Pulmonary artery endothelial cell (primary cell): ENCODE measurements at regions not wholly inside any gene's neighbourhood (a gene's known extent, or its start where the extent isn't known, plus 50 kb on each side); places are given as distances from the start of the nearest gene placed in this dataset.
"Not testable (repeated sequence)": the region's sequence is repeated elsewhere in the genome, so short reads cannot be mapped to it uniquely, and the experiment has no call there.

Experiments
- DNase-seq: peaks from one replicate; pipeline ENCODE4 v3.0.0-alpha.2; 2011; ENCODE audit warnings: low read depth, low spot score

GRCh38 chr22:45061332-45061731 is 51.5 kb upstream of the PHF21B start:
- DNase-seq: no peak

- DNase-seq: no peak
Measured at GRCh38 chr22:45064313-45065278, 54.8 kb upstream of the PHF21B start.

DNA sequence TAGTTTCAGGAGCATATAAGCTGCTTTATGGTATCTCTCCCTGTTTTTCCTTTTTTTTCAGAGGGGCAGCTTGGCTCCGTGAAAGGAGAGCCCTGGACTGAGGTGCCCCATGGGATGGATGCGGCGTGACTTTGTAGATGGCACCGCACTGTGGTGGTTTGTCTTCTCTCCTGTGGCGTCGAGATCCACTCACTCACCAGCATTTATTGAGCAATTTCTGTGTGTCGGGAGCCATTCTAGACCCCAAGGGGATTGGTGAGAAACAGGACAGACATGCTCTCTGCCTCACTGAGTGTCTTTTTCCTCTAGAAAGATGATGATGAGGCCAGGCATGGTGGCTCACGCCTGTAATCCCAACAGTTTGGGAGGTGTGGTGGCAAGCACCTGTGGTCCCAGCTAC is 55.9 kb upstream of the PHF21B start:
- DNase-seq: no peak

GRCh38 chr22:45067731-45068130 is 57.9 kb upstream of the PHF21B start:
- DNase-seq: no peak

DNA sequence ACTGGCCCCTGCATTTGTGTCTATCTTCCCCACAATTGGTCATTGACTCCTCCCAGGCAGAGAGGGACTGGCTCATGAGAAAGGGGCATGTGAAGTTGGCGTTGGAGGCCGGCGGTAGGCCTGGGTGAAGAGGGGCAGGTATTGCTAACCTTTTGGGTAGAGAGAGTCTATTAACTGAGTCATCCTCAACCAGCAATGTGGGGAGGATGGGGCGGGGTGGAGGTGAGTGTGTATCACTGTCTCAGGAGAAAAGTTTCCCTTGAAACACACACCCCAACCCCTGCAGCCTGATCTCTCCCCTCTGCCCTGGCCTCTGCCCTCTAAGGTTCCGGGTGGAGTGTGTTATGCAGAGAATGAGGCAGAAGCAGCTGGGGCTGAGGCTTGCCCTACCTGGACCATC is 60.1 kb upstream of the PHF21B start:
- no peak for DNase-seq

- no peak for DNase-seq
Measured at GRCh38 chr22:45071618-45072017, 61.8 kb upstream of the PHF21B start.

GRCh38 chr22:45072322-45072903 is 62.6 kb upstream of the PHF21B start:
- DNase-seq: no peak

DNA sequence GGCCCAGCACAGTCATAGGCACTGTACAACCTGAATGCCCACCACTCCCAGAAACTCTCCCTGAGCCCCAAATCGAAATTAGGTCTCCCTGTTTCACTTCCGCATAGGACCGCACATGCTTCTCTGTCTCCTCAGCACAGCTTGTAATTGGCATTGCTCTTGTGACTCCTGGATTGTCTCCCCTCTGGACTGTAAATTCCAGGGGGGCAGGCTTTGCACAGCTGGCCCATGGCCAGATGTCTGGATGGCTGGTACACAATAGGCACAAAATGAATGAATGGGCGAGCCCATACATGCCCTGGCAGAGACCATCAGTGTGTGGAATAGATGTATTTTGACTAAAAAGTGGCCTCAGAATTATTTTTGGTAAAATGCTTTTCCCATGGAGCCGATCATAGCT is 63.3 kb upstream of the PHF21B start:
- no peak for DNase-seq

DNA sequence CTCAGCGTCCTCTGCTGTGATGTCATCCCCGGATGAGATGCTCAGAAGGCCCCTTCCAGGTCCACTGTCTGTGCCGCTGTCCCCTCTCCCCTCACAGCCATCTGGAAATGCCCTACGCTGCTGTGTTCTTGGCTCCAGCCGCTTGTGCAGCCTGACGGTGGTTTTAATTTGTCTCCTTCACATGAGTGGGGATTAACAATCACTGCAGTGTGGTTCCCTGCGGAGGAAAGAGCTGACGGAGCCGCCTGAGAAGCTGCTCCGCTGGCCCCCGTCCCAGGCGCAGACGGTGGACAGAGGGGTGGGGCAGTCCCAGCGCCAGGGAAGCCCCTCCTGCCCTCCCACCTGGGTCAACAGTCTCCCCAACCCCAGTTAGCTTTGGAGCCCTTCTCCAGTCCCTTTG is 67.5 kb upstream of the PHF21B start:
- no peak for DNase-seq

DNA sequence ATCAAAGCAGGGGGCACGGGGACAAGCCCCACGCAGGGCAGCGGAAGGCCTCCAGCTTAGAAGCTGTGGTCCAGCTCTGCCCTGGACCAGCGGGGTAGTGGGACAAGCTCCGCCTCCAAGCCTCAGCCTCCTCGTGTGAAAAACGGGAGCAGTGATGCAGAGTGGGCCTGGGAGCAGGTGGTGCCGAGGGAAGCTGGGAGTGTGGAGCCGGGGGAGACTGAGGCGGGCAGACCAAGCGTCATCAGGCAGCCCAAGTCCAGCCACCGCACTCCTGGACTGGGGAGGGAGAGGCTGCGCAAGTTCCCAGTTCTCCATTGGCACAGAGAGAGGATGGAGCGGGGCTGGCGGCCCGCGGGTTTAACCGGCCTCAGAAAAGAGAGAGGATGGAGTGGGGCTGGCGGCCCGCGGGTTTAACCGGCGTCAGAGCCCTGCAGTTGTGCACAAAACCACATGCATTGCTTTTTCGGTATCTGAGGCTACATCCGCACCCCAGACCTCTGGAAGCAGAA is 68.1 kb upstream of the PHF21B start:
- DNase-seq: no peak

- DNase-seq: no peak
Measured at GRCh38 chr22:45082795-45083194, 73.0 kb upstream of the PHF21B start.

DNA sequence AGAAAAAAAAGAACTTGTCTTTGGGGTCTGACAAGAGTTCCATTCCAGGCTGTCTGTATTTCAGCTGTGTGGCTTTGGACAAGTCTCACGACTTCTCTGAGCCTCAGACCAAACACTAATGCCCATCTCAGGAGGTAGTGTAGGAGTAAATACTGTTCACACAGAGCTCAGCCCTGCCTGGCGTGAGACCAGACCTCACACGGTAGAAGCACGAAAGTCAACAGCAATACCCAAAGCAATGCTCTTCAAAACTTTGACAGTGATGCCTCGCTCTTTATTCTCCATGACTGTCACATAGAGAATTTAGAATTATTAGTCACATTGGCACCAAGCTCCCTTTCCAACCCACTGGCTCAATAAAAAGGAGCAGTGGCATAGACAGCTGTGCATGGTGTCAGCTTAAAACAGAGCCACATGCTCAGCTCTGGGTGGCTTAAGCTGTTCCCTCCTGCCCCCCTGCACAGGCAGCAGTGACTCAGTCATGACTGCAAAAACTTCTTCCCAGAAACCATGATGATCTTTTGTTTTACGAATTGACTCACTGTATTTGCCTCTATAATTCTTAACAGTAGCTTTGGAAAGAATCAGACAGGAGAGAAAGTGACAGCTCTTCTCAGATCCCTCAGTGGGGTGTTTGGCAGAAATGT is 74.0 kb upstream of the PHF21B start:
- DNase-seq: no peak

GRCh38 chr22:45084400-45084920 is 74.7 kb upstream of the PHF21B start:
- DNase-seq: no peak

- DNase-seq: no peak
Measured at GRCh38 chr22:45087802-45088201, 75.9 kb upstream of the NUP50 start.

DNA sequence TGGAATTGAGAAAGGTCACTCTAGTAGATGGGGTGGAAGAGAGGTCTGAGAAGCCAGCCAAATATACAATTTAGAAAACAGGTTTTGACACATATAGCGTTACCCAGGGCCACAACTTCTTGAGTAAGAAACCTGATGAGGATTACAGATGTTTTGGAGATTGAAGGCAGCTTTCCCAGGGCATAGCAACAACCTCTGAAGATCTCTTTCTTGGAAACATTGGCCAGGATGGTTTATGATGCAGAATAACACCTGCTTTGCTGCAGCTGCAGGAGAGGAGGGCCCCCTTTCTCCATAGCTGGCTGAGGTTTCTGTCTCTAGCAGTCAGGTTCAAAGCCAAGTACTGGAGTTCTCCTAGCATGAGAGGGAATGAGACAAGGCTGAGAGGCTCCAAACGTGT is 75.1 kb upstream of the NUP50 start:
- DNase-seq: no peak

DNA sequence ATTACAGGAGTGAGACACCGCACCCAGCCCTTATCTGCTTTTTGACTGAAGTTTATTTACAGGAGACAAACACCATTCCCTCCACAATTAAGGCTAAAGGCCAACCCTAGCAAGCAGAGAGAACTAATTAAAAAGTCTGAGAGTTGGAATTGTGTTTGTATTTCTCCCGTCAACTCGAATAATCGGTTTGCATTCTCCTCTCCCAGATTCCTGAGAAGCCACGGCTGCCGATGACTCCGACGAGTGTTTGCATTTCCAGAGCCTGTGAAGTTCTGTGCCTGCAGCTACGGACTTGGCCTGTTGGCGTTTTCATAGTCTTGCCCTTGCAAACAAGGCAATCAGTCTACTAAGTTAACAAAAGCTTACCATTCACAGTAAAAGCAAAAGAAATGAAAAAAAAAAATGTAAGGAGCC is 73.2 kb upstream of the NUP50 start:
- DNase-seq: no peak

- DNase-seq: no peak
Measured at GRCh38 chr22:45091254-45091854, 72.4 kb upstream of the NUP50 start.

DNA sequence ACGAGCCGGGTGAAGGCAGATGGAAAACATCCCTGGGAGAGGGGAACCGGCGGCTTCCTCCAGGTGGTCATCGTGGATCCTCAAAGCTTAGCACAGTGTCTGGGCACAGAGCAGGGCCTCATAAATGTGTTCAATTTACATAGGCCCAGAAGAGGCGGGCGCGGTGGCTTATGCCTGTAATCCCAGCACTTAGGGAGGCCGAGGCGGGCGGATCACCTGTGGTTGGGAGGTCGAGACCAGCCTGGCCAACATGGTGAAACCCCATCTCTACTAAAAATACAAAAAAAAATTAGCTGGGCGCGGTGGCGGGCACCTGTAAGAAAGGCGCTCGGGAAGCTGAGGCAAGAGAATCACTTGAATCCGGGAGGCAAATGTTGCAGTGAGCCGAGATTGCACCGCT is 71.8 kb upstream of the NUP50 start:
- not testable (repeated sequence) for DNase-seq

- no peak for DNase-seq
Measured at GRCh38 chr22:45092644-45093043, 71.1 kb upstream of the NUP50 start.

DNA sequence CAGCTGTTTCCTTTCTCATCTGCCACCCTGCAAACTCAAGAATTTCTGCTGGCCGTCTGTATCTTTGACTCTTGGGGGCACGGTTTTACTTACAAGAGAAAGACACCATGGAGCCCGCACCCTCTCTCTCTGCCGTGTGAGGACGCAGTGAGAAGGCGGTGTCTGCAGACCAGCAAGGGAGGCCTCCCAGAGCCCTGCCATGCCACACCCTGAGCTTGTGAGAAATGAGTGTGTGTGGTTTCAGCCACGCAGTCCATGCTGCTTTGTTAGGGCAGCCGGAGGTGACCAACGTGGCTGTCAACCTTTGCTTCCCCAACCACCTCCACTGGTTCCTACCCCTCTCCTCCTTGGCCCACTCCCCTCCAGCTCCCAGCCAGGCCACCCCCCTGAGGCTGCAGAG is 70.1 kb upstream of the NUP50 start:
- DNase-seq: no peak

- DNase-seq: no peak
Measured at GRCh38 chr22:45094081-45094720, 69.5 kb upstream of the NUP50 start.
